Heart left ventricle (tissue), 16 donors: ENCODE measurements at regions not wholly inside any gene's neighbourhood (a gene's known extent, or its start where the extent isn't known, plus 50 kb on each side); places are given as distances from the start of the nearest gene placed in this dataset.

ENCODE experiments used
- ATAC-seq, 4 donors: fragments of 200-7000 bp; cut with Tn5 transposase; one replicate each; pipeline ENCODE4 v1.9.1; 2020 to 2022; ENCODE audit warnings: moderate library complexity in 4 of 4, mild to moderate bottlenecking in 3 of 4, moderate number of reproducible peaks in 1 of 4
- DNase-seq, 5 donors: peaks; one replicate each; pipeline ENCODE4 v3.0.0-alpha.2; 2020
- H3K27ac ChIP-seq, 12 donors: fragments of 200-600 bp; sonication (generic) in 4 of 12; one replicate each; pipeline versions ENCODE4 v1.5.0 to v1.8.0; 2016 to 2022; ENCODE audit warnings: mild to moderate bottlenecking in 2 of 12
- H3K27me3 ChIP-seq, 9 donors: fragments of 200-600 bp; sonication (generic) in 2 of 9; one replicate each; pipeline versions ENCODE4 v1.5.1 to v1.8.0; 2016 to 2022; ENCODE audit warnings: mild to moderate bottlenecking in 3 of 9
- H3K36me3 ChIP-seq, 9 donors: fragments of 200-600 bp; sonication (generic) in 2 of 9; one replicate each; pipeline versions ENCODE4 v1.5.0 to v1.8.0; 2018 to 2022; ENCODE audit warnings: mild to moderate bottlenecking in 2 of 9
- H3K4me1 ChIP-seq, 12 donors: fragments of 200-600 bp; sonication (generic) in 4 of 12; one replicate each; pipeline versions ENCODE4 v1.5.0 to v1.8.0; 2016 to 2022; ENCODE audit warnings: mild to moderate bottlenecking in 3 of 12
- H3K4me3 ChIP-seq, 12 donors: fragments of 200-600 bp; sonication (generic) in 4 of 12; one replicate each; pipeline versions ENCODE4 v1.5.0 to v1.8.0; 2017 to 2022; ENCODE audit warnings: mild to moderate bottlenecking in 9 of 12, moderate library complexity in 4 of 12
- H3K9me3 ChIP-seq, 12 donors: fragments of 200-600 bp; sonication (generic) in 4 of 12; one replicate each; pipeline versions ENCODE4 v1.5.0 to v1.8.0; 2016 to 2022; ENCODE audit warnings: mild to moderate bottlenecking in 1 of 12
- POLR2A ChIP-seq, 2 donors: fragments of 450-650 bp; IDR thresholded peaks; one replicate each; pipeline ENCODE4 v1.6.1; 2017; ENCODE audit warnings: antibody characterized with exemption in 2 of 2, mild to moderate bottlenecking in 2 of 2, moderate library complexity in 2 of 2
- WGBS, 4 donors: extraction: QIAGEN DNeasy Blood & Tissue Kit in 2 of 4; methylation state at CpG; one replicate each; pipeline versions ENCODE4 v1.1.5 to v1.1.7; 2013 to 2018; 5-methylcytosine and 5-hydroxymethylcytosine counted together
- intact Hi-C, 10 donors: fragments of 100-400 bp; cut with DNase I; formaldehyde crosslinking; loops; one replicate each; pipeline versions ENCODE4 v1.11.1 to v1.14.2; 2022
- TF ChIP-seq, protein P1 (sequence below), 12 donors: fragments of 200-600 bp; sonication (generic) in 4 of 12; IDR thresholded peaks; one replicate each; pipeline versions ENCODE4 v1.5.0 to v1.8.0; 2018 to 2022; ENCODE audit warnings: antibody characterized with exemption in 12 of 12, mild to moderate bottlenecking in 5 of 12
- donor health status: ischemic (EF 13 %, LVEDD 7.1; RV severe dilation, severe dysfunction).
- donor health status: healthy with polysubstance abuse.
- donor health status: DM: no; HTN: yes; CAD: no.
- donor health status: DM: no; HTN: no; CAD: no.
- donor health status: ischemic (EF 25% LVEDD 6.9; RV normal size, moderate dysfunction).
- donor health status: ischemic (EF 25% LVEDD 5.7; RV mildly dilated, moderate dysfunction).
- donor health status: healthy.
- donor health status: DM: yes; HTN: yes; CAD: no.
- donor health status: ischemic (EF 35%, LVEDD 5.7; RV mildly dilated, moderate dysfunction).
- donor health status: nonischemic (EF 11% LVEDD 7.7; RV severe dilation, severe dysfunction).
- donor health status: DM: yes; HTN: yes; CAD: no.
- donor health status: PGD.
- donor health status: ischemic (EF 29% LVEDD 5.4; RV normal size, mild dysfunction).
- donor health status: nonischemic (EF 23%, LVEDD 6.1; RV moderate dilation, normal function).

DNA sequence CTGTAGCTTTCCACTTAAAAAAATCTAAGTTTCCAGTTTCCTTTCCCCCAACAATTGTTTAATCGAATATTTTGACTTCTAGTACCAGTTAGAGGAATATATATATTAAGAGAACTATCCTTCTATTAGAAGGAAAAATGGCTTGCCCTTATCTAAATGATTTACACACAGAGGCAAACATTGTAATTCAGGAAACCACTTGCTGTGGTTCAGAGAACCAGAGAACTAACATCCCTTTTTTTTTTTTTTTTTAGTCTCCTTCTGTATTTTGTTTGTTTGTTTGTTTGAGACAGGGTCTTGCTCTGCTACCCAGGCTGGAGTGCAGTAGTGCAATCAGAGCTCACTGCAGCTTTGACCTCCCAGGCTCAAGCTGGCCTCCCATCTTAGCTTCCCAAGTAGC is 746.6 kb downstream of the VRK1 start:
- H3K36me3 ChIP-seq = no peaks in the 10 kb centered on the region
- H3K4me1 ChIP-seq = peaks cover 0 to 13% (median 0%) of the 10 kb centered on the region in 12 donors
- 48 to 69% (median 63%) methylated on average over 1 of the region's 1 CpG for WGBS, 4 donors
- DNase-seq (no peak), ATAC-seq (no peak)
- TF ChIP-seq, protein P1, sequence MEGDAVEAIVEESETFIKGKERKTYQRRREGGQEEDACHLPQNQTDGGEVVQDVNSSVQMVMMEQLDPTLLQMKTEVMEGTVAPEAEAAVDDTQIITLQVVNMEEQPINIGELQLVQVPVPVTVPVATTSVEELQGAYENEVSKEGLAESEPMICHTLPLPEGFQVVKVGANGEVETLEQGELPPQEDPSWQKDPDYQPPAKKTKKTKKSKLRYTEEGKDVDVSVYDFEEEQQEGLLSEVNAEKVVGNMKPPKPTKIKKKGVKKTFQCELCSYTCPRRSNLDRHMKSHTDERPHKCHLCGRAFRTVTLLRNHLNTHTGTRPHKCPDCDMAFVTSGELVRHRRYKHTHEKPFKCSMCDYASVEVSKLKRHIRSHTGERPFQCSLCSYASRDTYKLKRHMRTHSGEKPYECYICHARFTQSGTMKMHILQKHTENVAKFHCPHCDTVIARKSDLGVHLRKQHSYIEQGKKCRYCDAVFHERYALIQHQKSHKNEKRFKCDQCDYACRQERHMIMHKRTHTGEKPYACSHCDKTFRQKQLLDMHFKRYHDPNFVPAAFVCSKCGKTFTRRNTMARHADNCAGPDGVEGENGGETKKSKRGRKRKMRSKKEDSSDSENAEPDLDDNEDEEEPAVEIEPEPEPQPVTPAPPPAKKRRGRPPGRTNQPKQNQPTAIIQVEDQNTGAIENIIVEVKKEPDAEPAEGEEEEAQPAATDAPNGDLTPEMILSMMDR (IDR thresholded peaks at IDR 0.05) = no peak
- no peak for TF ChIP-seq POLR2A (IDR thresholded peaks at IDR 0.05)
- H3K27me3 ChIP-seq = peaks cover 0 to 8% (median 0%) of the 10 kb centered on the region in 9 donors
- H3K4me3 ChIP-seq = no peak overlapping the region
- peak overlapping the region in 2 of 12 donors; percentile 10 to 67 for H3K27ac ChIP-seq
- intact Hi-C loops = no loop called here
- no peaks in the 10 kb centered on the region for H3K9me3 ChIP-seq

DNA sequence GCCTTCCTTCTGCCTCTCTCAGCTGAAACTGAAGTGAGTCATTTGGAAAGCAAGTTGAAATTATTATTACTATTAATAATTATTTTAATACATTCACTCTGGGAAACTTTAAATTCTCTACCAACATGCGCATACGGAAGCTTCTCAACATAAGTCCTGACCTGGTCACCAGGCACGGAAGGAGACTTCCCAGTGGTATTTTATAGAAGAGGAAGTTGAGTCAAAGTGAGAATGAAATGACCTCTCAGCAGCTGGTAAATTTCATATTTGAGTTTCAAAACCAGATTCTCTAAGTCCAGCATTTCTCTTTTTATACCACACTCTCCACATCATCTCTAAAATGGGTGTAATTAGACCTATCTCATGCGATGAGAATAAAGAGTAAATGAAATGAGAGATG is 747.4 kb downstream of the VRK1 start:
- TF ChIP-seq, protein P1 (IDR thresholded peaks at IDR 0.05) = no peak
- no peak for TF ChIP-seq POLR2A (IDR thresholded peaks at IDR 0.05)
- no peak for DNase-seq
- Histone ChIP-seq H3K4me1 (peaks cover 0 to 13% (median 0%) of the 10 kb centered on the region in 12 donors), H3K4me3 (no peak overlapping the region), H3K27ac (peak overlapping the region in 1 of 12 donors; percentile 67), H3K9me3 (no peaks in the 10 kb centered on the region), H3K27me3 (peaks cover 0 to 8% (median 0%) of the 10 kb centered on the region in 9 donors), H3K36me3 (no peaks in the 10 kb centered on the region)
- WGBS, 4 donors = 82 to 88% (median 83%) methylated on average over 4 of the region's 4 CpGs
- ATAC-seq = peak in 2 of 4 donors; percentile 10 to 56
- intact Hi-C loops = no loop called here

DNA sequence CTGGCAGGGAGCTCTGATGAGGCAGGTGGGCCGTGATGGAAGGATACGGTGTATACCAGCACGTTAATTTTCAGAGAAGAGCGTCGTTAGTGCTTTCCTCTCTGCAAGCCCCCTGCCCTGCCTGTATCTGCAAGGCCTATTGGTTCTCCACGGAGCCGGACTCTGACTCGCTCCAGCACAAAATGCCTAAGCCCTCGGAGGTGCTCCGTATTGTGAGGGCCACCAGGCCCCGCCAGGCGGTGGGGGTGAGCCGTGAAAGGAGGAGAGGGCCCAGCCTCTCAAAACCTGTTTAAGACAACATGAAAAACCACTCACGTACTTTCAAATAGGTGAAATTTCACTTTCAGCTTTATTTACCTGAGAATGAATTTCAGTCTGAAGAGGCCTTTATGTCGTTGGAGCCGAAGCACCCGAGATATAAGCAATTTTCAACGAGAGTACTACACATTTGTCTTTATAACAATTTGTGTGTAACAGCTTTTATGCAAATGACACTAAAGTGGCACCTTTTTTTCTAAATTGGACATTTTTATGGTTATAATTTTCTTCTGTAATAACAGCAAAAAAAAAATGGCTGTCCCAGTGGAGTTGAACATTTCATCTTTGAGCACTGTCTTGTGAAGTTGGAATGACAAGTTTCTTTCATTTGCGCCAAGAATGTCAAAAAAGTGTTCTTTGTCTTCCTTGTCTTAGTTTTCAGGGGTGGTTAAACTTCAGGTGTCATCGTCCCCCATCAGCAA is 749.5 kb downstream of the VRK1 start:
- WGBS, 4 donors = 89 to 92% (median 91%) methylated on average over 20 of the region's 20 CpGs
- Histone ChIP-seq H3K27ac (no peak overlapping the region), H3K27me3 (peaks cover 0 to 8% (median 0%) of the 10 kb centered on the region in 9 donors), H3K4me3 (no peak overlapping the region), H3K4me1 (peaks cover 0 to 13% (median 0%) of the 10 kb centered on the region in 12 donors), H3K9me3 (no peaks in the 10 kb centered on the region), H3K36me3 (no peaks in the 10 kb centered on the region)
- intact Hi-C loops = no loop called here
- ATAC-seq = no peak
- no peak for DNase-seq
- TF ChIP-seq POLR2A (IDR thresholded peaks at IDR 0.05) = no peak

DNA sequence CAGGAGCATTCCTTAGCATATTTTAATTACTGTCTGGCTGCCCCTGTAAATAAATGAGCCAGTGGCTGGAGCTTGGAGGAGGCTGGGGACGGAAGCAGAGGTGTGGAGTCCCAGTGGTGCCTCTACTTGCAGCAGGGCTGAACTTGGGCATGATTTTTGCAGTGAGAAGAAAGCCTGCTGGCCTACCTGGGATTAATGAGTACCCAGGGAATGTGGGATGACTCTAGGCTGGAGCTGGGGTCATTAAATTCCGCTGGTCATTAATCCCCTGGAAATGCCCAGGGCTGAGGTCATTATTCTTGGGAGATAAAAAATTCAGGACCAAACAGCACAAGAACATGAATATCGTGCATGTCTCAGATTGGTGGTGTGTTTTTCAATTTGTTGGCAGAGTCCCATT is 753.3 kb downstream of the VRK1 start:
- no peak for DNase-seq
- no peak for ATAC-seq
- peaks cover 0 to 7% (median 0%) of the 10 kb centered on the region in 9 donors for H3K27me3 ChIP-seq
- H3K9me3 ChIP-seq = no peaks in the 10 kb centered on the region
- no peak for TF ChIP-seq POLR2A (IDR thresholded peaks at IDR 0.05)
- TF ChIP-seq, protein P1 (IDR thresholded peaks at IDR 0.05) = no peak
- H3K4me3 ChIP-seq = no peak overlapping the region
- 57 to 70% (median 65%) methylated on average over 3 of the region's 3 CpGs for WGBS, 4 donors
- no peak overlapping the region for H3K27ac ChIP-seq
- no peaks in the 10 kb centered on the region for H3K36me3 ChIP-seq
- intact Hi-C loops = no loop called here
- H3K4me1 ChIP-seq = no peaks in the 10 kb centered on the region
